ENCODE measurements at regions not wholly inside any gene's neighbourhood (a gene's known extent, or its start where the extent isn't known, plus 50 kb on each side); places are given as distances from the start of the nearest gene placed in this dataset.

DNA sequence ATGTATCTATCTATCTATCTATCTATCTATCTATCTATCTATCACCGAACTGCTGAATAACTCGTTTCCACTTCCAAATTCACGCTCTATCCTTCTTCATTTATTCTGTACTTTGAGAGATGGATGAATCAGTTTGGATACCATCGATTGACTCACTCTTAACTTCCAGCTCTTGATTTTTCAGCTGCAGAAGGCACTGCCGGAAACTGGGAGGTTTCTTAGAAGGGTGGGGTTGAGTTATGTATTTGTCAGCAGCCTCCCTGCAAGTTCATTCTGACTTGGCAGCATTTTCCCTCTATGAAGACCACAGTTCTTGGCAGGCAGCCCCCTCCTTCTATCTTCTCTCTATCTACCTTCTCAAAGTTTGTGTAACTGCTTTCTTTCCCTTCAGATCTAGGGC is 112.0 kb upstream of the MAGEB18 start:
- intact Hi-C loops (cut with micrococcal nuclease), result no loop called here

DNA sequence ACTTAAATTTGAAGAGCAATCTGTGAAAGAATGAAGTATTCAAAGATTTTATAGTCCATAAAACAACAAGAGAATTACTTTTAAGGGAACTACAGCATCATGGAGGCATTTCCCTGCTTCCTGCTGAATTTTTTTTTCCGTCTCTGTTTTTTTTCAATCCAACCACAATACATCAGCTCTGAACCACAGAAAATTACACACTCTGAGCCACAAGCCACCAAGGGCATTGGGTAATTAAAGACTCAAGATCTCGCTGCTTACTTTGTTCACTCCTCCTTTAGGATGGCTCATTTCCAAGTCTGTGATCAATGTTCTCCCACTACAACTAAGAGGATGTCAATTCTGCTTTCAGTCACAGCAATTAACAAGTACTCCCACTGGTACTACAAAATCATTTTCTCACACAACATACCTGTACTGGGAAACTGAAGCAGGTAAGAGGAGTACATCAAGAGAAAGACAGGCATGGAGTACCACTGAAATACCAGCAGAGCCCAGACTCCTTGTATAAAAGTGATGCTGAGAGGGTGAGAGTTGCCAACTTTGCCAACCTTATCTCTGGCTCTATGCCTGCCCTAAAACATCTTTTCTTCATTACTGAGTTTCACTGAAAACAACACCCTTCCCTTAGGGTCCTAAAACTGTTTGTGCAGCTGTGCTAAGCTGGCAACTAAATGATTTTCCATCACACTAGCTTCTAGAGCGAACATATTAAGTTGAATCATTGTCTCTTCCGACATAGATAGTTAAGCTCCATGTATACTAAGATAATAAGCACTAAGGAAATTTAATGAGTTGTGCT is 105.8 kb upstream of the MAGEB18 start:
- intact Hi-C loops (cut with micrococcal nuclease), result no loop called here

DNA sequence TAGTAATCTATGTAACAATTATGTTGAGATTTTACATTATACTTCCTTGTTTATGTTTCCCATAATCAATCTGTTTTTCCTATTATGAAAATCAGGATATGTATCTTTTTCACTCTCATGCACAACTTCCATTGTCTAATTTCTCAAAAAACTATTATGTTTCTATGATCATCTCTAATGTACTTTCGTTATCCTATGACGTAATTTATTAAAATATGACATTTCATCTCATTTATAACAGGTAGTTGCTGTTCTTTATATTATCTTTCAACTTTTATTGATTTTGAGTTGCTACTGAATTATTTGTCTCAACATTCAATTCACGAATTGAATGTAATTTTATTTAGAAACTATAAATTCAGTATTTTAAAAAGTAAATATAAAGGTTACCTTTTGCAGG is 100.8 kb upstream of the MAGEB18 start:
- intact Hi-C loops (cut with micrococcal nuclease), result no loop called here

DNA sequence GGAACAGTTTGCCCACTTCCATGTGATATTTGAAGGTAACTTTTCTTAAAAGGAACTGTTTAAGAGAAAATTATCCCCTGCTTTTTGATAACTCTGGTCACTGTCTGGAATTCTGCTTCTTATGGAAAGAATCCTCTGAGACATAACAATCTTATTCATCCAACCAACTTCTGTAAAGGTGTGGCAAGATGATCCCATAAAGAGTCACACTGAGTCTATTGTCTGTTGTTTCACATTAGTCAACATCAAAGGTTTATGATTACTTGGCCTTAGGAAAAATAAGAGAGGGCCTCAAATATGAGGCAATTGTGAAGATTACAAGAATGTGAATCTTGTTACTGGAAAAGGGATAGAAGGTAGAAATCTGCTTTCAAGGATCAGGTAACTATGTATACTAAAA is 88.0 kb upstream of the MAGEB18 start:
- intact Hi-C loops (cut with micrococcal nuclease), result no loop called here

DNA sequence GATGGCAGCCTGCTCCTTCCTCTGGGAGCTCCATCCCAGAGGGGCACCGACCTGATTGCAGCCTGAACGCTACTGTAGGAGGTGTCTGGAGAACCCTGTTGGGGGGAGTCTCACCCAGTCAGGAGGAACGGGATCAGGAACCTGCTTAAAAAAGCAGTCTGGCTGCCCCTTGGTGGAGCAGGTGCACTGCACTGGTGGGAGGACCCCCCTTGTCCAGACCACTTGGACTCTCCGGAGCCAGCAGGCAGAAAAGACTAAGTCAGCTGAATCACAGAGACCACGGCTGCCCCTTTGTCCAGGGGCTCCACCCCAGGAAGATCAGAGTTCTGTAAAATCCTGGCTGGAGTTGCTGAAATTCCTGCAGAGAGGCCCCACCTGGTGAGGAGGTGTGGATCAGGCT is 67.3 kb upstream of the MAGEB18 start:
- intact Hi-C loops (cut with micrococcal nuclease), result no loop called here

DNA sequence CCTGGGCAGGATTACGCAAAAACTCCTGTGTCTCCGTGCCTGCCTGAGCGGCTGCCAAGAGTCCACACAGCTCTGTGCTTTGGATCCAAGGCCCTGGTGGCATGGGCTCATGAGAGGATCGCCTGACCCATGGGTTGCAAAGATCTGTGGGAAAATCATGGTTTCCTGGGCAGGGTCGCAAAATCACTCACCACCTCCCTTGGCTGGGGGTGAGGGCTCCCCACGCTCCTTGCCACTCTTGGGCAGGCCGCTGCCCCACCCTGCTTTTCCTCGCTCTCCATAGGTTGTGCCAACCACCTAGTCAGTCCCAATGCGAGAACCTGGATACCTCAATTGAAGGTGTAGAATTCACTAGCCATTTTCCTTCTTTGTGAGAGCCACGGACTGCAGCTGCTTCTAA is 66.5 kb upstream of the MAGEB18 start:
- intact Hi-C loops (cut with micrococcal nuclease), result no loop called here

DNA sequence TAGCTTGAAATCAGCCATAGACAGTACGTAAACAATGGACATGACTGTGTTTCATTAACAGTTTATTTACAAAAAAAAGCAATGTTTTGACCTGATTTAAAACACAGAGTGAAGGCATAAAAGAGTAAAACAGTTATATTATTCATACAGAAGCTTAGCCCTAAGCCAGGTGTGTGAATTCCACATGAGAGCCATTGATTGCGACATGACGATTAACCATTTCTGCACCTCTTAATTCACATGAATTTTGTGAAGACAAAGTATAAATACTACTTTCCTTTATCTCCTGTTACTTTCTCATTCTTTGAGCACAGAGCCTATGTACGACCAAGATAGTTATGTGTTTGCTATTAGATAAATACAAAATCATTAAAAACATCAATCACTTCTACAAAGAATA is 55.0 kb upstream of the MAGEB18 start:
- intact Hi-C loops (cut with micrococcal nuclease), result no loop called here

Data from T-helper 1 cell treated with Interleukin-12 subunit alpha and Interleukin-12 subunit beta and Interleukin-4 antibody, amounts not matched to agents 30 ng/mL and 1 ng/mL, for 36 hours (primary cell).